ENCODE measurements at regions not wholly inside any gene's neighbourhood (a gene's known extent, or its start where the extent isn't known, plus 50 kb on each side); places are given as distances from the start of the nearest gene placed in this dataset.

DNA sequence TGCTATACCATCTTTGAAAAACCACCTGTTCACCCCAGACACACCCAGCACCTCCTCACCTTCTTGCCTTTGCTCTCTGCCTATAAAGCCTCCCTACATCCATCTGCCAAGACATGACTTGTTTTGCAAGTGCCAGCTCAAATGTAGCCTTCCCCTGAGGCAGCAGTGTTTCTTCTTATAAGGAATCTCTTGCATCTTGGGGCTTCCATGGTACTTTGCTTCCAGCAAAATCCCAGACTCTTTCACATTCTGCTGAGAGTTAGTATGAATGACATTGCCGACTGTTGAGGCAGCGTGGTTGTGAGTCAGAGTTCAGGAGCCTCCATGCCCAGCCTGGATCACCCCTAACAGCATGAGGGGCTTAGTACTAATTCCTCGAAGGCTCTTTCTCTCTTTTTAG, 217.4 kb upstream of the RUNX1 start:
- Histone ChIP-seq H3K27ac (no peak overlapping the region), H3K36me3 (no peaks in the 10 kb centered on the region), H3K9me3 (no peaks in the 10 kb centered on the region), H3K27me3 (no peaks in the 10 kb centered on the region), H3K4me3 (no peak overlapping the region), H3K4me1 (no peaks in the 10 kb centered on the region)
- WGBS, 2 donors: 90 to 95% methylated on average over 3 of the region's 3 CpGs
- TF ChIP-seq, protein P1, sequence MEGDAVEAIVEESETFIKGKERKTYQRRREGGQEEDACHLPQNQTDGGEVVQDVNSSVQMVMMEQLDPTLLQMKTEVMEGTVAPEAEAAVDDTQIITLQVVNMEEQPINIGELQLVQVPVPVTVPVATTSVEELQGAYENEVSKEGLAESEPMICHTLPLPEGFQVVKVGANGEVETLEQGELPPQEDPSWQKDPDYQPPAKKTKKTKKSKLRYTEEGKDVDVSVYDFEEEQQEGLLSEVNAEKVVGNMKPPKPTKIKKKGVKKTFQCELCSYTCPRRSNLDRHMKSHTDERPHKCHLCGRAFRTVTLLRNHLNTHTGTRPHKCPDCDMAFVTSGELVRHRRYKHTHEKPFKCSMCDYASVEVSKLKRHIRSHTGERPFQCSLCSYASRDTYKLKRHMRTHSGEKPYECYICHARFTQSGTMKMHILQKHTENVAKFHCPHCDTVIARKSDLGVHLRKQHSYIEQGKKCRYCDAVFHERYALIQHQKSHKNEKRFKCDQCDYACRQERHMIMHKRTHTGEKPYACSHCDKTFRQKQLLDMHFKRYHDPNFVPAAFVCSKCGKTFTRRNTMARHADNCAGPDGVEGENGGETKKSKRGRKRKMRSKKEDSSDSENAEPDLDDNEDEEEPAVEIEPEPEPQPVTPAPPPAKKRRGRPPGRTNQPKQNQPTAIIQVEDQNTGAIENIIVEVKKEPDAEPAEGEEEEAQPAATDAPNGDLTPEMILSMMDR (IDR thresholded peaks at IDR 0.05): no peak
- no peak for TF ChIP-seq POLR2AphosphoS5 (IDR thresholded peaks at IDR 0.05)
- no peak for TF ChIP-seq EP300 (IDR thresholded peaks at IDR 0.05)
- TF ChIP-seq POLR2A (IDR thresholded peaks at IDR 0.05): no peak
- ATAC-seq (ENCODE audit: low FRiP score in 2 of 2) (no peak), DNase-seq (no peak)

DNA sequence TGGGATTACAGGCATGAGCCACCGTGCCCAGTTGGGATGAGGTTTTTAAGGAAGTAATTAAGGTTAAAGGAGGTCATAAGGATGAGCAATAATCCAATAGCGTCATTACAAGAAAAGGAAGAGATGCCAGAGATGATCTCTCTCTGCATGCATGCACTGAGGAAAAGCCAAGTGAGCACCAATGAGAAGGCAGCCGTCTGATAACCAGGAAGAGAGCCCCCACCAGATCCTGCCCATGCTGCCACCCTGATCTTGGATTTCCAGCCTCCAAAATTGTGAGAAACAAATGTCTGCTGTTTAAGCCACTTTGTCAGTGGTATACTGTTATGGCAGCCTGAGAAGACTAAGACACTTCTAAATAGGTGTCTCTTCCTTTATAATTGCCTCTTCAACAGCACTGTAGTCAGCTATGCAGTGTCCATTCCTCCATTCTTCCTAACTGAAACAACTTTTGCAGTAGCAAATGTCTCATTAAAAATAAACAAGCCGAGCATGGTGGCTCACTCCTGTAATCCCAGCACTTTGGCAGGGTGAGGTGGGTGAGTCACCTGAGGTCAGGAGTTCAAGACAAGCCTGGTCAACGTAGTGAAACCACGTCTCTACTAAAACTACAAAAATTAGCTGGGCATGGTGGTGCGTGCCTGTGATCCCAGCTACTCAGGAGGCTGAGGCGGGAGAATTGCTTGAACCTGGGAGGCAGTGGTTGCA, 216.2 kb upstream of the RUNX1 start:
- peak in 1 of 2 donors; percentile 39 for ATAC-seq (ENCODE audit: low FRiP score in 2 of 2)
- Histone ChIP-seq H3K4me3 (no peak overlapping the region), H3K4me1 (no peaks in the 10 kb centered on the region), H3K9me3 (no peaks in the 10 kb centered on the region), H3K36me3 (no peaks in the 10 kb centered on the region), H3K27ac (no peak overlapping the region), H3K27me3 (no peaks in the 10 kb centered on the region)
- DNase-seq: no peak
- 76 to 81% methylated on average over 8 of the region's 8 CpGs for WGBS, 2 donors
- TF ChIP-seq POLR2A (IDR thresholded peaks at IDR 0.05): no peak
- TF ChIP-seq POLR2AphosphoS5 (IDR thresholded peaks at IDR 0.05): no peak
- TF ChIP-seq, protein P1 (IDR thresholded peaks at IDR 0.05): no peak
- TF ChIP-seq EP300 (IDR thresholded peaks at IDR 0.05): no peak

DNA sequence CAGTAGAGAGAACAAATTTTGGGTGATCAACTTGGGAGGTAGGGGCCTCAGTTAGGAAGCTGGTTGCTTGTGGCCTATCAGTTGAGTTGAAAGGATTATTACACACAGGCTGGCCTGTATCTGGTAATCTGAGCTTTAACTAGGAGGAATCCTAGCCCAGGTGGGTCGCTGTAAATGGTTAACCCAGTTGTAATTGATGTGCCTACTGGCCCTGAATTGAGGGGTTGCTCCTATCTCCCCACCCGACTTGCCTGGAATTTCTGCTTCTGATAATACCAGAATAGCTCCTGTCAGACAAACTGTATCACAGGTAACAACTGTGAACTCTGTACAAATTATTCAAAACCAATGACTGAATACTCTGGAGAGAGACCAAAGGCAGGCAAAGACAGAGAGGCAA, 210.4 kb upstream of the RUNX1 start:
- H3K9me3 ChIP-seq: no peaks in the 10 kb centered on the region
- H3K36me3 ChIP-seq: no peaks in the 10 kb centered on the region
- 72 to 75% methylated on average over 2 of the region's 2 CpGs for WGBS, 2 donors
- ATAC-seq (ENCODE audit: low FRiP score in 2 of 2) (no peak), DNase-seq (no peak)
- H3K4me1 ChIP-seq: peaks cover 0 to 14% (median 2%) of the 10 kb centered on the region in 4 donors
- no peaks in the 10 kb centered on the region for H3K27me3 ChIP-seq
- no peak overlapping the region for H3K27ac ChIP-seq
- no peak for TF ChIP-seq EP300 (IDR thresholded peaks at IDR 0.05)
- H3K4me3 ChIP-seq: no peak overlapping the region

DNA sequence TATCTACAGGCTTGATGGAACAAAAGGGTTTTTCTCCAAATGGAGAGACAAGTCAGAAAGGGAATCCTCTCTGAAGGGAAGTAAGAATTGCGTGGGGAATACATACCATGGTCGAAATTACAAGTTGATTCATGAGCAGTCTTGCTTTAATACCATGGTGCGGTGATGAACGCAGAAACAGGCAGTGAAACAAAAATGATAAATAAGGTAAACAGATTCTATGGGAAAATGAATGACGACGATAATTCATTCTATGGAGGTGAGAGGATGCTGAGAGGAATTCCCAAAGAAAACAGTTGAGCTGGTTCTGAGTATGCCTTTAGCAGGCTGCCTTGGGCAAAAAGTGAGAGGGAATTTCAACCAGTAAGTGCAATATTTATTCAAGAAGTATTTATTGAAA, 209.4 kb upstream of the RUNX1 start:
- no peak for DNase-seq
- no peak for ATAC-seq (ENCODE audit: low FRiP score in 2 of 2)
- Histone ChIP-seq H3K27ac (no peak overlapping the region), H3K27me3 (no peaks in the 10 kb centered on the region), H3K9me3 (no peaks in the 10 kb centered on the region), H3K36me3 (no peaks in the 10 kb centered on the region), H3K4me1 (peaks cover 0 to 14% (median 2%) of the 10 kb centered on the region in 4 donors), H3K4me3 (no peak overlapping the region)
- 89 to 96% methylated on average over 6 of the region's 6 CpGs for WGBS, 2 donors
- no peak for TF ChIP-seq POLR2AphosphoS5 (IDR thresholded peaks at IDR 0.05)
- no peak for TF ChIP-seq EP300 (IDR thresholded peaks at IDR 0.05)
- no peak for TF ChIP-seq POLR2A (IDR thresholded peaks at IDR 0.05)
- TF ChIP-seq, protein P1 (IDR thresholded peaks at IDR 0.05): no peak

DNA sequence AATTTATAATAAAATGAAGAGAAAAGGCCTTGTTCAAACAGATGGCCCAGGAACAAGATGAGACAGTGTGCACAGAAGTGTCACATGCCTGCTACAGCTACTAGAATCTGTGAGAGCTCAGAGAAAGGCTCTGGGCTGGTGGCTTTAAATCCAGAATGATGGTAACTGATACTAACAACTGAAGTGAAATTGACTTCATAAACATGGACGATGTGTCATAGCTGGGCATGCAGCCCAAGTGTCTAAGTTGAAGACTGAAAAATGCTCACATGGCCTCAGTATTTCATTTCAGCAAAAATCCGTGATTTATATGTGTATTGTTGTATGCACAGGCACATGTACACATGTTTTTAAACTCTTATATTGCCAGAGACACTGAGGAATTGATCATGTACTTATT, 208.3 kb upstream of the RUNX1 start:
- peak overlapping the region in 3 of 4 donors; percentile 30 to 73 (median 44) for H3K27ac ChIP-seq
- 35 to 39% methylated on average over 2 of the region's 2 CpGs for WGBS, 2 donors

More for the DNA sequence above, 208.3 kb upstream of the RUNX1 start:
- Histone ChIP-seq H3K9me3 (no peaks in the 10 kb centered on the region), H3K4me3 (no peak overlapping the region), H3K27me3 (no peaks in the 10 kb centered on the region), H3K36me3 (no peaks in the 10 kb centered on the region), H3K4me1 (peaks cover 0 to 14% (median 2%) of the 10 kb centered on the region in 4 donors)
- DNase-seq (peak in 1 of 2 donors; percentile 53), ATAC-seq (ENCODE audit: low FRiP score in 2 of 2) (peak in 1 of 2 donors; percentile 50)
- TF ChIP-seq EP300 (IDR thresholded peaks at IDR 0.05): no peak
- TF ChIP-seq POLR2A (IDR thresholded peaks at IDR 0.05): no peak
- no peak for TF ChIP-seq POLR2AphosphoS5 (IDR thresholded peaks at IDR 0.05)
- TF ChIP-seq, protein P1 (IDR thresholded peaks at IDR 0.05): no peak

All from upper lobe of left lung (tissue), 6 donors.